Epithelial cell of proximal tubule (primary cell): ENCODE measurements at regions not wholly inside any gene's neighbourhood (a gene's known extent, or its start where the extent isn't known, plus 50 kb on each side); places are given as distances from the start of the nearest gene placed in this dataset.

ENCODE experiments used
- DNase-seq: peaks from one replicate; pipeline ENCODE4 v3.0.0-alpha.2; 2011; ENCODE audit warnings: low read depth
- H3K4me3 ChIP-seq: 2 replicates; pipeline ENCODE4 v1.5.1; 2011; ENCODE audit warnings: low read depth, mild to moderate bottlenecking, low read length
- TF ChIP-seq, protein P1 (sequence below): conservative IDR thresholded peaks from 2 replicates; pipeline ENCODE4 v1.5.1; 2012; ENCODE audit warnings: low read depth, mild to moderate bottlenecking, low read length

DNA sequence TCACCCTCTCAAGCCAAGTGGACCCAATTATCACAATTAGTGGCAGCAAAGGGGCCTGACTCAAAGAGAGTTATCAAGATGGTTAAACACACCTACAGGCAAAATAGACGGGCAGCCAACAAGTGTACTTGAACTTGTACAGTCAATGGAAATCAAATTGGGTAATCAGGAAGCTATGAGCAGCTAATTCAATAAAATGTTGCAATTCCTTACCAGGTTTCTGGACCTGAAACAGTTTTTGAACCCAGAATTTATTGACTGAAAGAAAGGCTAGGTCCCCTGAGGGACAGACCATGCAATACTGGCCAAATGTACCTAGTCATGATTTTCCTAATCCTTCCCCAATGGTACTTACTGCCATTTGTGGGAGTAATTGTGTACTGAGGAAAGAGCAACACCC lies 679.8 kb downstream of the EPM2A start:
- TF ChIP-seq, protein P1, sequence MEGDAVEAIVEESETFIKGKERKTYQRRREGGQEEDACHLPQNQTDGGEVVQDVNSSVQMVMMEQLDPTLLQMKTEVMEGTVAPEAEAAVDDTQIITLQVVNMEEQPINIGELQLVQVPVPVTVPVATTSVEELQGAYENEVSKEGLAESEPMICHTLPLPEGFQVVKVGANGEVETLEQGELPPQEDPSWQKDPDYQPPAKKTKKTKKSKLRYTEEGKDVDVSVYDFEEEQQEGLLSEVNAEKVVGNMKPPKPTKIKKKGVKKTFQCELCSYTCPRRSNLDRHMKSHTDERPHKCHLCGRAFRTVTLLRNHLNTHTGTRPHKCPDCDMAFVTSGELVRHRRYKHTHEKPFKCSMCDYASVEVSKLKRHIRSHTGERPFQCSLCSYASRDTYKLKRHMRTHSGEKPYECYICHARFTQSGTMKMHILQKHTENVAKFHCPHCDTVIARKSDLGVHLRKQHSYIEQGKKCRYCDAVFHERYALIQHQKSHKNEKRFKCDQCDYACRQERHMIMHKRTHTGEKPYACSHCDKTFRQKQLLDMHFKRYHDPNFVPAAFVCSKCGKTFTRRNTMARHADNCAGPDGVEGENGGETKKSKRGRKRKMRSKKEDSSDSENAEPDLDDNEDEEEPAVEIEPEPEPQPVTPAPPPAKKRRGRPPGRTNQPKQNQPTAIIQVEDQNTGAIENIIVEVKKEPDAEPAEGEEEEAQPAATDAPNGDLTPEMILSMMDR, result no peak
- DNase-seq, result no peak

GRCh38 chr6:145060714-145061113 lies 674.6 kb downstream of the EPM2A start:
- no peak overlapping the region for H3K4me3 ChIP-seq
- TF ChIP-seq, protein P1, result no peak
- DNase-seq, result no peak

More for the DNA sequence above, 679.8 kb downstream of the EPM2A start:
- H3K4me3 ChIP-seq, result no peak overlapping the region

DNA sequence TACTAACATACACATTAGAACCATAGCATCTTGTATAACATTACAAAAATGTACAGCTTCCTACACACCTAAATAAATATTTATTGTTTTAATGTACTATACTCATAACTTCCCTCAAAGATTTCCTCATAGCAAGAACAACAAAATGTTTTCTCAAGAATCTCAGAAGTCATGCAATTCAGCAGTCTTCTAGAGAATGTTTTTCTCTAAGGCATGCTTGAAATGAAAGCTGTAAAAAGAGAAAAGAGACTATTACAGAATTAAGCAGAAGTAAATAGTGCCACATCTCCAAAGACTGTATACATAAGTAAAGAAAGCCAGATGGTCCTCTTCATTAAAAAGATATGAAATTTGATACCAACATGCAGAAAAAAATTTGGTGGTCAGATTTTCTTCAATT lies 672.2 kb downstream of the EPM2A start:
- DNase-seq, result no peak
- no peak overlapping the region for H3K4me3 ChIP-seq
- TF ChIP-seq, protein P1, result no peak

DNA sequence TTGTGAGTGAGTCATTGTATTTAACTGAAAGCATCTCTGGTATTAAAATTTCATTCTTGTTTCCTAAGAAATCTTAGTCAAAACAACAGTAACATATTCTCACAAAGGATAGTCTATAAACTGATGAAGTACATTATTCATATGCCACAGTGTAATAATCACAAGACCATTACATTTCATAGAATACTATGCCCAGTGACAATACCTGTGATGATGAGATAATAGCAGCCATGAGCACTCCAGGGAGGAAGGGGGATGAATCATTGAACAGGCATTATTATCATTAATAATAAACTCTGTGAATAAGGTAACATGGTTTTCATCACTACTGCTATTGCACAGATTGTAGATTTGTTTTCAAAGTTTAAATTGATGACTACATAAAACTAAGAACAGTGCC lies 667.9 kb downstream of the EPM2A start:
- no peak overlapping the region for H3K4me3 ChIP-seq
- TF ChIP-seq, protein P1, result no peak
- no peak for DNase-seq

GRCh38 chr6:145068577-145068976 lies 666.7 kb downstream of the EPM2A start:
- DNase-seq, result no peak
- no peak overlapping the region for H3K4me3 ChIP-seq
- TF ChIP-seq, protein P1, result no peak

DNA sequence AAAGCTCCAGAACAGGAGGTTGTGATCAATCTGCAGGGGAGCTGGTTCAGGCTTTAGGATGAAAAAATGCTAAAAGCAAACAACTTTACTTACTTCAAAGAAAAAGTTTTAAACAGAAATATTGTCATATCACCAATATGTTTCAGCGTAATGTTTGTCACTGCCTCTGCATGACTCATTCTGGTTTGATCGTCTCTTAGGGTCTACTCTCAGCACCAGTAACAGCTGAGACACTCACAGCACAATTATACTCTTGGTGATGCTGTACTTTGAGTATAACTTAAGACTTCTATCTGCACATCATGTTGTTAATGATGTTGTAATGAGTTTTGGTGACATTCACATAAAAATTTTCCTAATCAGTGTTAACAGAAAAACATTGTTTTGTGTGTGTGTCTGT lies 665.4 kb downstream of the EPM2A start:
- TF ChIP-seq, protein P1, result no peak
- H3K4me3 ChIP-seq, result no peak overlapping the region
- no peak for DNase-seq

- TF ChIP-seq, protein P1, result no peak
- no peak overlapping the region for H3K4me3 ChIP-seq
- DNase-seq, result no peak
Measured at GRCh38 chr6:145070791-145071190, 664.5 kb downstream of the EPM2A start.
